SK-N-SH (cell line): ENCODE measurements at regions not wholly inside any gene's neighbourhood (a gene's known extent, or its start where the extent isn't known, plus 50 kb on each side); places are given as distances from the start of the nearest gene placed in this dataset.

Source experiments
- CTCF ChIA-PET: fragments of 300-600, 350-600 bp; formaldehyde crosslinking; extraction: SDS; loops from one replicate; lab custom pipeline; 2021; lab: Yijun Ruan, JAX
- POLR2A ChIA-PET: fragments of 350-600 bp; sonication (Branson Sonifier 250); formaldehyde crosslinking; extraction: SDS; loops from one replicate; lab custom pipeline; 2020; ENCODE audit warnings: antibody characterized with exemption, inconsistent platforms; lab: Yijun Ruan, JAX
- DNase-seq: peaks from one replicate; pipeline ENCODE4 v3.0.0; 2012
- H2AFZ ChIP-seq: fragments of 200-600 bp; sonication (generic); 2 replicates; pipeline ENCODE4 v1.8.1; 2016; ENCODE audit warnings: antibody characterized with exemption, mild to moderate bottlenecking, low read depth
- H3F3A ChIP-seq: fragments of 200-600 bp; sonication (generic); replicated peaks from 2 replicates; pipeline ENCODE3; 2016; ENCODE audit warnings: antibody characterized with exemption, mild to moderate bottlenecking; ENCODE audit not compliant: insufficient read depth
- H3K27ac ChIP-seq, 2 experiments: fragments of 200-500 bp in 1 of 2; fragments of 200-600 bp in 1 of 2; sonication (Bioruptor generic) in 1 of 2; sonication (generic), shearing (Covaris generic) in 1 of 2; 2 replicates each; pipeline versions ENCODE4 v1.5.1 to v1.6.1; 2014 to 2016; ENCODE audit warnings: low read depth in 2 of 2, inconsistent platforms in 1 of 2, low read length in 1 of 2, mild to moderate bottlenecking in 1 of 2, mixed read lengths in 1 of 2
- H3K27me3 ChIP-seq: fragments of 200-600 bp; sonication (generic), shearing (Covaris generic); 2 replicates; pipeline ENCODE4 v1.6.1; 2016; ENCODE audit warnings: mixed run types; ENCODE audit not compliant: insufficient read depth
- H3K36me3 ChIP-seq, 2 experiments: fragments of 200-500 bp in 1 of 2; fragments of 200-600 bp in 1 of 2; sonication (Bioruptor generic) in 1 of 2; sonication (generic) in 1 of 2; replicated peaks in 1 of 2; 2 replicates each; pipeline versions ENCODE3 to v1.5.1; 2014 to 2016; ENCODE audit warnings: low read length in 1 of 2, mild to moderate bottlenecking in 1 of 2; ENCODE audit not compliant: insufficient read depth in 2 of 2, control insufficient read depth in 1 of 2
- H3K4me1 ChIP-seq, 2 experiments: fragments of 200-500 bp in 1 of 2; fragments of 200-600 bp in 1 of 2; sonication (Bioruptor generic) in 1 of 2; sonication (generic), shearing (Covaris generic) in 1 of 2; 2 replicates each; pipeline versions ENCODE4 v1.5.1 to v1.6.1; 2014 to 2016; ENCODE audit warnings: low read depth in 1 of 2, low read length in 1 of 2, mixed run types in 1 of 2; ENCODE audit not compliant: insufficient read depth in 2 of 2, control insufficient read depth in 1 of 2
- H3K4me2 ChIP-seq: fragments of 200-600 bp; sonication (generic), shearing (Covaris generic); 2 replicates; pipeline ENCODE4 v1.6.1; 2017; ENCODE audit warnings: mixed run types
- H3K4me3 ChIP-seq, 2 experiments: fragments of 200-500 bp in 1 of 2; fragments of 200-600 bp in 1 of 2; sonication (Bioruptor generic) in 1 of 2; sonication (generic), shearing (Covaris generic) in 1 of 2; 2 replicates each; pipeline versions ENCODE4 v1.5.1 to v1.8.1; 2014 to 2016; ENCODE audit warnings: low read depth in 2 of 2, inconsistent platforms in 1 of 2, low read length in 1 of 2, mild to moderate bottlenecking in 1 of 2, mixed read lengths in 1 of 2, moderate library complexity in 1 of 2
- H3K79me2 ChIP-seq: fragments of 200-600 bp; sonication (generic); 2 replicates; pipeline ENCODE4 v1.8.1; 2017; ENCODE audit warnings: mild to moderate bottlenecking; ENCODE audit not compliant: insufficient read depth
- H3K9ac ChIP-seq: fragments of 200-600 bp; sonication (generic); 2 replicates; pipeline ENCODE4 v1.6.1; 2017; ENCODE audit warnings: mixed run types
- H3K9me2 ChIP-seq: fragments of 200-600 bp; sonication (generic); 2 replicates; pipeline ENCODE4 v1.6.1; 2017; ENCODE audit warnings: mixed run types
- H3K9me3 ChIP-seq: fragments of 200-600 bp; sonication (generic); 2 replicates; pipeline ENCODE4 v1.6.1; 2017; ENCODE audit warnings: mixed run types, mild to moderate bottlenecking, moderate library complexity
- H4K20me1 ChIP-seq: fragments of 200-600 bp; sonication (generic); 2 replicates; pipeline ENCODE4 v1.6.1; 2017; ENCODE audit warnings: mild to moderate bottlenecking, mixed run types; ENCODE audit not compliant: insufficient read depth
- CHD2 ChIP-seq: fragments of 150-350 bp; IDR thresholded peaks from 2 replicates; pipeline ENCODE4 v1.6.1; 2018; ENCODE audit warnings: low read length; ENCODE audit not compliant: partially characterized antibody
- ELF1 ChIP-seq: IDR thresholded peaks from 2 replicates; pipeline ENCODE4 v1.4.0; 2012
- JUND ChIP-seq: IDR thresholded peaks from 2 replicates; pipeline ENCODE4 v1.4.0; 2012
- MAX ChIP-seq: IDR thresholded peaks from 2 replicates; pipeline ENCODE4 v1.4.0; 2012; ENCODE audit warnings: low read depth
- RCOR1 ChIP-seq: fragments of 150-350 bp; IDR thresholded peaks from 2 replicates; pipeline ENCODE4 v1.6.1; 2017; ENCODE audit warnings: antibody characterized with exemption, low read length
- REST ChIP-seq: IDR thresholded peaks from 2 replicates; pipeline ENCODE4 v1.6.1; 2012; ENCODE audit warnings: mild to moderate bottlenecking, low read depth, low read length, moderate library complexity
- TCF12 ChIP-seq: IDR thresholded peaks from 2 replicates; pipeline ENCODE4 v1.4.0; 2012
- TEAD4 ChIP-seq: IDR thresholded peaks from 2 replicates; pipeline ENCODE4 v1.4.0; 2012; ENCODE audit warnings: mild to moderate bottlenecking, borderline replicate concordance; ENCODE audit not compliant: insufficient read depth
- YY1 ChIP-seq: IDR thresholded peaks from 2 replicates; pipeline ENCODE4 v1.4.0; 2012; ENCODE audit warnings: low read depth, mild to moderate bottlenecking
- ZBTB33 ChIP-seq: IDR thresholded peaks from 2 replicates; pipeline ENCODE4 v1.4.0; 2012; ENCODE audit warnings: low read depth, borderline replicate concordance
- WGBS: methylation state at CpG from one replicate; pipeline ENCODE4 v1.1.6; 2017; ENCODE audit warnings: low lambda C conversion rate; 5-methylcytosine and 5-hydroxymethylcytosine counted together

- Histone ChIP-seq H3K36me3 (no peaks in the 10 kb centered on the region), H3K27me3 (no peaks in the 10 kb centered on the region), H4K20me1 (no peaks in the 10 kb centered on the region), H3K79me2 (no peaks in the 10 kb centered on the region), H3F3A (no peaks in the 10 kb centered on the region), H3K4me2 (no peak overlapping the region), H3K9me3 (no peaks in the 10 kb centered on the region), H3K27ac (no peak overlapping the region), H3K9me2 (no peaks in the 10 kb centered on the region), H2AFZ (no peak overlapping the region), H3K4me3 (no peak overlapping the region), H3K9ac (no peak overlapping the region), H3K4me1 (peaks cover 5 to 25% of the 10 kb centered on the region in 2 experiments; a peak in 3 of 4 replicates)
- ChIA-PET POLR2A (no interaction called here), CTCF (interaction anchor here (1.0 to 7.4 kb wide), 4 partner anchors 13 to 60 kb away, joined by 3 to 72 read pairs (median 4); no protein-coding TSS in a partner anchor)
- TF ChIP-seq ZBTB33 (no peak), MAX (no peak), TEAD4 (no peak), ELF1 (no peak), TCF12 (no peak), CHD2 (no peak), YY1 (no peak), JUND (no peak), RCOR1 (no peak), REST (no peak)
- DNase-seq: no peak
- WGBS: 85% methylated on average over 5 of the region's 5 CpGs
Observed at GRCh38 chr15:66833803-66834202, 131.8 kb downstream of the SMAD6 start.
